A549 (cell line): ENCODE measurements at regions not wholly inside any gene's neighbourhood (a gene's known extent, or its start where the extent isn't known, plus 50 kb on each side); places are given as distances from the start of the nearest gene placed in this dataset.

Experiments used
- ATAC-seq, 2 experiments: fragments of 200-7000 bp in 1 of 2; fragments of >200 bp in 1 of 2; cut with Nextera tagmentation in 1 of 2; cut with Tn5 transposase in 1 of 2; 3 replicates each; pipeline versions ENCODE4 v1.8.0 to v1.9.1; 2018 to 2020; ENCODE audit warnings: mild to moderate bottlenecking in 1 of 2, moderate library complexity in 1 of 2
- CTCF ChIA-PET: fragments of 300-600 bp; sonication (Branson Sonifier 250); formaldehyde crosslinking; extraction: SDS; loops from one replicate; lab custom pipeline; 2021; ENCODE audit warnings: antibody characterized with exemption, inconsistent platforms; lab: Yijun Ruan, JAX
- POLR2A ChIA-PET: fragments of 350-600 bp; formaldehyde crosslinking; extraction: SDS; loops from one replicate; lab custom pipeline; 2021; ENCODE audit warnings: antibody characterized with exemption, inconsistent platforms; lab: Yijun Ruan, JAX
- DNase-seq, 2 experiments: peaks; one replicate each; pipeline versions ENCODE4 v3.0.0 to v3.0.0-alpha.2; 2011 to 2016; ENCODE audit warnings: low read depth in 1 of 2, low spot score in 1 of 2
- FAIRE-seq: peaks from 2 replicates; lab custom pipeline; 2011; peaks lifted over from hg19 to GRCh38; lab: Jason Lieb, UNC
- H3K27ac ChIP-seq, 2 experiments: fragments of >200 bp; sonication (Bioruptor Twin); formaldehyde crosslinking; 3 replicates each; pipeline ENCODE4 v1.5.1; 2016 to 2017
- H3K4me1 ChIP-seq: fragments of >200 bp; sonication (Bioruptor Twin); formaldehyde crosslinking; 3 replicates; pipeline ENCODE4 v1.6.1; 2016
- H3K4me2 ChIP-seq: fragments of >200 bp; sonication (Bioruptor Twin); formaldehyde crosslinking; 3 replicates; pipeline ENCODE4 v1.6.1; 2016
- H3K4me3 ChIP-seq: fragments of >200 bp; sonication (Bioruptor Twin); formaldehyde crosslinking; 3 replicates; pipeline ENCODE4 v1.5.1; 2016
- H3K9me3 ChIP-seq: fragments of >200 bp; sonication (Bioruptor Twin); formaldehyde crosslinking; 3 replicates; pipeline ENCODE4 v1.6.1; 2016
- CBX8 ChIP-seq: fragments of 200-600 bp; sonication (generic); IDR thresholded peaks from 2 replicates; pipeline ENCODE4 v1.6.1; 2016
- CEBPB ChIP-seq, 2 experiments: fragments of >200 bp in 1 of 2; sonication (Bioruptor Twin) in 1 of 2; formaldehyde crosslinking in 1 of 2; IDR thresholded peaks; 2 replicates each; pipeline ENCODE4 v1.6.1; 2012 to 2016
- ELK1 ChIP-seq: fragments of 150-350 bp; IDR thresholded peaks from 2 replicates; pipeline ENCODE4 v1.6.1; 2014; ENCODE audit warnings: low read depth, mild to moderate bottlenecking, low read length
- FOXS1 ChIP-seq: fragments of 250-450 bp; sonication (Bioruptor Pico); IDR thresholded peaks from 2 replicates; pipeline ENCODE4 v1.5.0; 2020; ENCODE audit warnings: mild to moderate bottlenecking, moderate library complexity
- GATA3 ChIP-seq: IDR thresholded peaks from 2 replicates; pipeline ENCODE4 v1.6.1; 2012; ENCODE audit warnings: borderline replicate concordance
- HDAC2 ChIP-seq: fragments of 200-600 bp; sonication (generic); IDR thresholded peaks from 2 replicates; pipeline ENCODE4 v1.6.1; 2016
- HEYL ChIP-seq: fragments of 250-450 bp; sonication (Bioruptor Pico); IDR thresholded peaks from 2 replicates; pipeline ENCODE4 v1.8.0; 2021; ENCODE audit warnings: mild to moderate bottlenecking, moderate library complexity
- HOXA7 ChIP-seq: fragments of 250-450 bp; sonication (Bioruptor Pico); IDR thresholded peaks from 2 replicates; pipeline ENCODE4 v1.5.0; 2020; ENCODE audit warnings: mild to moderate bottlenecking, moderate library complexity
- JUN ChIP-seq, 2 experiments: fragments of >200 bp; sonication (Bioruptor Twin); formaldehyde crosslinking; IDR thresholded peaks; 2 replicates in 1 of 2; 3 replicates in 1 of 2; pipeline ENCODE4 v1.6.1; 2016 to 2017
- JUNB ChIP-seq: fragments of >200 bp; sonication (Bioruptor Twin); formaldehyde crosslinking; IDR thresholded peaks from 2 replicates; pipeline ENCODE4 v1.6.1; 2016
- MAFK ChIP-seq: fragments of 450-650 bp; IDR thresholded peaks from 2 replicates; pipeline ENCODE4 v1.6.1; 2014; ENCODE audit not compliant: partially characterized antibody
- MAZ ChIP-seq: fragments of 150-350 bp; IDR thresholded peaks from 2 replicates; pipeline ENCODE4 v1.6.1; 2014; ENCODE audit warnings: antibody characterized with exemption, low read depth, low read length, borderline replicate concordance
- NR3C1 ChIP-seq: fragments of >200 bp; sonication (Bioruptor Twin); formaldehyde crosslinking; IDR thresholded peaks from 3 replicates; pipeline ENCODE4 v1.6.1; 2017
- PHF8 ChIP-seq: fragments of 200-600 bp; sonication (generic); IDR thresholded peaks from 2 replicates; pipeline ENCODE4 v1.6.1; 2016; ENCODE audit warnings: low read depth, mild to moderate bottlenecking, antibody characterized with exemption, moderate library complexity, borderline replicate concordance
- POLR2A ChIP-seq: IDR thresholded peaks from 2 replicates; pipeline ENCODE4 v1.6.1; 2012; ENCODE audit warnings: mild to moderate bottlenecking, low read length
- POLR2AphosphoS2 ChIP-seq: conservative IDR thresholded peaks from 2 replicates; pipeline ENCODE4 v1.6.1; 2012; ENCODE audit warnings: low read length, improper control_type of control experiment, inconsistent platforms
- RCOR1 ChIP-seq: fragments of 150-350 bp; IDR thresholded peaks from 2 replicates; pipeline ENCODE4 v1.6.1; 2014; ENCODE audit warnings: antibody characterized with exemption, low read length, low read depth
- TFCP2L1 ChIP-seq: fragments of 250-450 bp; sonication (Bioruptor Pico); IDR thresholded peaks from 2 replicates; pipeline ENCODE4 v1.5.0; 2021; ENCODE audit warnings: mild to moderate bottlenecking
- TP53 ChIP-seq: fragments of 250-450 bp; sonication (Bioruptor Pico); IDR thresholded peaks from 2 replicates; pipeline ENCODE4 v1.5.0; 2021; ENCODE audit warnings: mild to moderate bottlenecking, moderate library complexity
- USF2 ChIP-seq: fragments of 450-650 bp; IDR thresholded peaks from 2 replicates; pipeline ENCODE4 v1.6.1; 2014; ENCODE audit warnings: antibody characterized with exemption
- WGBS: methylation state at CpG from one replicate; pipeline ENCODE4 v1.1.6; 2017; ENCODE audit errors: missing lambda C conversion rate; 5-methylcytosine and 5-hydroxymethylcytosine counted together
- TF ChIP-seq, protein P1 (sequence below): fragments of 250-450 bp; sonication (Bioruptor Pico); IDR thresholded peaks from 2 replicates; pipeline ENCODE4 v1.5.0; 2021; ENCODE audit warnings: mild to moderate bottlenecking, moderate library complexity, borderline replicate concordance
- TF ChIP-seq, protein P2 (sequence below): IDR thresholded peaks from 2 replicates; pipeline ENCODE4 v1.6.1; 2012
- TF ChIP-seq, protein P3 (sequence below): IDR thresholded peaks from 2 replicates; pipeline ENCODE4 v1.6.1; 2012
- TF ChIP-seq, protein P4 (sequence below): fragments of >200 bp; sonication (Bioruptor Twin); formaldehyde crosslinking; IDR thresholded peaks from 3 replicates; pipeline ENCODE4 v1.6.1; 2016

GRCh38 chr12:105754313-105754712 is 384.4 kb downstream of the NUAK1 start:
- no peak overlapping the region for H3K4me2 ChIP-seq
- FAIRE-seq (no peak), DNase-seq (no peak), ATAC-seq (no peak)
- CTCF ChIA-PET, result interaction anchor here (1.3 kb wide), 1 partner anchor 382 kb away, joined by 3 read pairs; no protein-coding TSS in a partner anchor
- no peaks in the 10 kb centered on the region for H3K4me1 ChIP-seq
- no peaks in the 10 kb centered on the region; the same call in 2 of the 3 replicates for H3K9me3 ChIP-seq
- TF ChIP-seq GATA3 (no peak), CBX8 (no peak), TFCP2L1 (CRISPR knock-in tag) (no peak), HEYL (CRISPR knock-in tag) (no peak), RCOR1 (no peak), POLR2A (no peak), TP53 (CRISPR knock-in tag) (no peak), PHF8 (no peak), POLR2AphosphoS2 (no peak), JUNB (no peak), MAZ (no peak), JUN (IDR thresholded peaks at IDR 0.05) (no peak), HDAC2 (no peak), NR3C1 (no peak), USF2 (no peak)
- TF ChIP-seq, protein P1, sequence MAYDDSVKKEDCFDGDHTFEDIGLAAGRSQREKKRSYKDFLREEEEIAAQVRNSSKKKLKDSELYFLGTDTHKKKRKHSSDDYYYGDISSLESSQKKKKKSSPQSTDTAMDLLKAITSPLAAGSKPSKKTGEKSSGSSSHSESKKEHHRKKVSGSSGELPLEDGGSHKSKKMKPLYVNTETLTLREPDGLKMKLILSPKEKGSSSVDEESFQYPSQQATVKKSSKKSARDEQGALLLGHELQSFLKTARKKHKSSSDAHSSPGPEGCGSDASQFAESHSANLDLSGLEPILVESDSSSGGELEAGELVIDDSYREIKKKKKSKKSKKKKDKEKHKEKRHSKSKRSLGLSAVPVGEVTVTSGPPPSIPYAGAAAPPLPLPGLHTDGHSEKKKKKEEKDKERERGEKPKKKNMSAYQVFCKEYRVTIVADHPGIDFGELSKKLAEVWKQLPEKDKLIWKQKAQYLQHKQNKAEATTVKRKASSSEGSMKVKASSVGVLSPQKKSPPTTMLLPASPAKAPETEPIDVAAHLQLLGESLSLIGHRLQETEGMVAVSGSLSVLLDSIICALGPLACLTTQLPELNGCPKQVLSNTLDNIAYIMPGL (CRISPR knock-in tag), result no peak
- TF ChIP-seq, protein P2, sequence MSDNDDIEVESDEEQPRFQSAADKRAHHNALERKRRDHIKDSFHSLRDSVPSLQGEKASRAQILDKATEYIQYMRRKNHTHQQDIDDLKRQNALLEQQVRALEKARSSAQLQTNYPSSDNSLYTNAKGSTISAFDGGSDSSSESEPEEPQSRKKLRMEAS, result no peak
- TF ChIP-seq, protein P3, sequence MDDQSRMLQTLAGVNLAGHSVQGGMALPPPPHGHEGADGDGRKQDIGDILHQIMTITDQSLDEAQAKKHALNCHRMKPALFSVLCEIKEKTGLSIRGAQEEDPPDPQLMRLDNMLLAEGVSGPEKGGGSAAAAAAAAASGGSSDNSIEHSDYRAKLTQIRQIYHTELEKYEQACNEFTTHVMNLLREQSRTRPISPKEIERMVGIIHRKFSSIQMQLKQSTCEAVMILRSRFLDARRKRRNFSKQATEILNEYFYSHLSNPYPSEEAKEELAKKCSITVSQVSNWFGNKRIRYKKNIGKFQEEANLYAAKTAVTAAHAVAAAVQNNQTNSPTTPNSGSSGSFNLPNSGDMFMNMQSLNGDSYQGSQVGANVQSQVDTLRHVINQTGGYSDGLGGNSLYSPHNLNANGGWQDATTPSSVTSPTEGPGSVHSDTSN, result no peak
- no peak overlapping the region for H3K27ac ChIP-seq
- 62% methylated on average over 8 of the region's 8 CpGs for WGBS
- POLR2A ChIA-PET, result no interaction called here
- H3K4me3 ChIP-seq, result no peak overlapping the region

- Histone ChIP-seq H3K9me3 (no peaks in the 10 kb centered on the region; the same call in 2 of the 3 replicates), H3K4me3 (no peak overlapping the region), H3K4me2 (no peak overlapping the region), H3K27ac (no peak overlapping the region), H3K4me1 (peaks cover 7% of the 10 kb centered on the region; the same call in 2 of the 3 replicates)
- FAIRE-seq (no peak), DNase-seq (no peak), ATAC-seq (no peak)
- ChIA-PET CTCF (interaction anchor here (0.6 to 0.9 kb wide), 4 partner anchors 52 to 650 kb away, joined by 3 read pairs; no protein-coding TSS in a partner anchor), POLR2A (no interaction called here)
- TF ChIP-seq NR3C1 (no peak), HOXA7 (CRISPR knock-in tag) (no peak), ELK1 (no peak), MAFK (no peak), FOXS1 (CRISPR knock-in tag) (no peak), CEBPB (IDR thresholded peaks at IDR 0.05) (no peak)
- TF ChIP-seq, protein P4, sequence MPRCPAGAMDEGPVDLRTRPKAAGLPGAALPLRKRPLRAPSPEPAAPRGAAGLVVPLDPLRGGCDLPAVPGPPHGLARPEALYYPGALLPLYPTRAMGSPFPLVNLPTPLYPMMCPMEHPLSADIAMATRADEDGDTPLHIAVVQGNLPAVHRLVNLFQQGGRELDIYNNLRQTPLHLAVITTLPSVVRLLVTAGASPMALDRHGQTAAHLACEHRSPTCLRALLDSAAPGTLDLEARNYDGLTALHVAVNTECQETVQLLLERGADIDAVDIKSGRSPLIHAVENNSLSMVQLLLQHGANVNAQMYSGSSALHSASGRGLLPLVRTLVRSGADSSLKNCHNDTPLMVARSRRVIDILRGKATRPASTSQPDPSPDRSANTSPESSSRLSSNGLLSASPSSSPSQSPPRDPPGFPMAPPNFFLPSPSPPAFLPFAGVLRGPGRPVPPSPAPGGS, result no peak
- TF ChIP-seq, protein P2, result no peak
- 57% methylated on average over 4 of the region's 4 CpGs for WGBS
These were observed 381.8 kb downstream of the NUAK1 start for GRCh38 chr12:105756961-105757360.
